ENCODE measurements at regions not wholly inside any gene's neighbourhood (a gene's known extent, or its start where the extent isn't known, plus 50 kb on each side); places are given as distances from the start of the nearest gene placed in this dataset.

GRCh38 chr2:121897335-121897970 lies 142.0 kb downstream of the TSN start:
- DNase-seq (ENCODE audit: low read depth in 4 of 4, low spot score in 1 of 4), result no peak

- no peak for DNase-seq (ENCODE audit: low read depth in 4 of 4, low spot score in 1 of 4)
These were observed 143.0 kb downstream of the TSN start for GRCh38 chr2:121898483-121898882.

- DNase-seq (ENCODE audit: low read depth in 4 of 4, low spot score in 1 of 4), result no peak
These were observed 144.9 kb downstream of the TSN start for GRCh38 chr2:121900391-121900790.

GRCh38 chr2:121902171-121902591 lies 146.7 kb downstream of the TSN start:
- DNase-seq (ENCODE audit: low read depth in 4 of 4, low spot score in 1 of 4), result no peak

GRCh38 chr2:121902616-121903015 lies 147.2 kb downstream of the TSN start:
- no peak for DNase-seq (ENCODE audit: low read depth in 4 of 4, low spot score in 1 of 4)

GRCh38 chr2:121903037-121903689 lies 147.7 kb downstream of the TSN start:
- DNase-seq (ENCODE audit: low read depth in 4 of 4, low spot score in 1 of 4), result no peak

GRCh38 chr2:121904656-121905055 lies 149.2 kb downstream of the TSN start:
- no peak for DNase-seq (ENCODE audit: low read depth in 4 of 4, low spot score in 1 of 4)

GRCh38 chr2:121905201-121905600 lies 149.8 kb downstream of the TSN start:
- DNase-seq (ENCODE audit: low read depth in 4 of 4, low spot score in 1 of 4), result no peak

GRCh38 chr2:121906170-121906569 lies 150.7 kb downstream of the TSN start:
- no peak for DNase-seq (ENCODE audit: low read depth in 4 of 4, low spot score in 1 of 4)

GRCh38 chr2:121907928-121908327 lies 152.5 kb downstream of the TSN start:
- DNase-seq (ENCODE audit: low read depth in 4 of 4, low spot score in 1 of 4), result no peak

GRCh38 chr2:121910139-121910538 lies 154.7 kb downstream of the TSN start:
- DNase-seq (ENCODE audit: low read depth in 4 of 4, low spot score in 1 of 4), result no peak

- DNase-seq (ENCODE audit: low read depth in 4 of 4, low spot score in 1 of 4), result no peak
These were observed 155.6 kb downstream of the TSN start for GRCh38 chr2:121911036-121911435.

GRCh38 chr2:121917143-121917542 lies 161.7 kb downstream of the TSN start:
- DNase-seq (ENCODE audit: low read depth in 4 of 4, low spot score in 1 of 4), result no peak

GRCh38 chr2:121918231-121918630 lies 162.8 kb downstream of the TSN start:
- DNase-seq (ENCODE audit: low read depth in 4 of 4, low spot score in 1 of 4), result no peak

GRCh38 chr2:121919803-121920202 lies 164.4 kb downstream of the TSN start:
- DNase-seq (ENCODE audit: low read depth in 4 of 4, low spot score in 1 of 4), result no peak

- DNase-seq (ENCODE audit: low read depth in 4 of 4, low spot score in 1 of 4), result no peak
These were observed 170.0 kb downstream of the TSN start for GRCh38 chr2:121925466-121925865.

GRCh38 chr2:121943285-121943684 lies 187.8 kb downstream of the TSN start:
- DNase-seq (ENCODE audit: low read depth in 4 of 4, low spot score in 1 of 4), result no peak

GRCh38 chr2:121944072-121944831 lies 188.8 kb downstream of the TSN start:
- DNase-seq (ENCODE audit: low read depth in 4 of 4, low spot score in 1 of 4), result no peak

GRCh38 chr2:121947674-121948073 lies 192.2 kb downstream of the TSN start:
- DNase-seq (ENCODE audit: low read depth in 4 of 4, low spot score in 1 of 4), result no peak

GRCh38 chr2:121949271-121949670 lies 193.8 kb downstream of the TSN start:
- DNase-seq (ENCODE audit: low read depth in 4 of 4, low spot score in 1 of 4), result no peak

- no peak for DNase-seq (ENCODE audit: low read depth in 4 of 4, low spot score in 1 of 4)
These were observed 200.0 kb downstream of the TSN start for GRCh38 chr2:121955426-121955825.

GRCh38 chr2:121955872-121956271 lies 200.4 kb downstream of the TSN start:
- no peak for DNase-seq (ENCODE audit: low read depth in 4 of 4, low spot score in 1 of 4)

Data from stimulated activated CD4-positive, alpha-beta T cell treated with anti-CD3 and anti-CD28 coated beads, Interleukin-1b, Interleukin-23, amount 100 ng/mL, for 24 hours (primary cell).